Neutrophil (primary cell): ENCODE measurements at regions not wholly inside any gene's neighbourhood (a gene's known extent, or its start where the extent isn't known, plus 50 kb on each side); places are given as distances from the start of the nearest gene placed in this dataset.

ENCODE experiments used
- H3K27ac ChIP-seq: fragments of 200-600 bp; sonication (generic); 2 replicates; pipeline ENCODE4 v1.5.1; 2016; ENCODE audit warnings: mild to moderate bottlenecking, moderate library complexity
- H3K27me3 ChIP-seq: fragments of 200-600 bp; sonication (generic); 2 replicates; pipeline ENCODE4 v1.6.0; 2016; ENCODE audit warnings: mild to moderate bottlenecking
- H3K36me3 ChIP-seq: fragments of 200-600 bp; sonication (generic); 2 replicates; pipeline ENCODE4 v1.5.1; 2017
- H3K4me1 ChIP-seq, 2 experiments: fragments of 200-600 bp in 1 of 2; sonication (generic) in 1 of 2; 1 replicate in 1 of 2; 2 replicates in 1 of 2; pipeline versions ENCODE4 v1.5.1 to v1.6.1; 2013 to 2016; ENCODE audit warnings: low read depth in 1 of 2, low read length in 1 of 2, mild to moderate bottlenecking in 1 of 2, moderate library complexity in 1 of 2; ENCODE audit not compliant: control insufficient read depth in 1 of 2, insufficient read depth in 1 of 2
- H3K4me3 ChIP-seq, 2 experiments: fragments of 200-600 bp in 1 of 2; sonication (generic) in 1 of 2; 1 replicate in 1 of 2; 2 replicates in 1 of 2; pipeline ENCODE4 v1.5.1; 2013 to 2016; ENCODE audit warnings: low read depth in 1 of 2, low read length in 1 of 2, mild to moderate bottlenecking in 1 of 2, moderate library complexity in 1 of 2
- H3K9me3 ChIP-seq: fragments of 200-600 bp; sonication (generic); 2 replicates; pipeline ENCODE4 v1.5.1; 2016
- TF ChIP-seq, protein P1 (sequence below): fragments of 200-600 bp; sonication (generic); IDR thresholded peaks from 2 replicates; pipeline ENCODE4 v1.5.1; 2016; ENCODE audit warnings: antibody characterized with exemption

DNA sequence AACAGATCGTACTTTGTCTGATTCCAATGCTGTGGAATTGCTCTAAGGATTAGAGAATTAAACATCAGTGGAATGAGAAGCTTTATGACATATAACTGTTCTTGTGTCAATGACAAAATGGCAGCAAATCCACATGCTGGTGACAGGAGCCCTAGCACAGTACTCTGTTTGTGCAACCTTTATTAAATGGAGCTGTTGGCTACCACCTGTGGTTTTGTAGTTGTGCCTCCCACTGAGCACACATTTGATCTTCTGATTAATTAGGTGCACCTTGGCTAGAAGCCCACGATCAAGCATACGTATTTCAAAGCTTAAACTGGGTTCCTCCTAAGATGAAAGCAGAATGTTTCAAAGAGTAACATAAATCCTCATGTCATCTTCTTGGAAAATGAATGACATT, 394.0 kb upstream of the IGFBP7 start:
- Histone ChIP-seq H3K27me3 (no peaks in the 10 kb centered on the region), H3K4me1 (no peaks in the 10 kb centered on the region), H3K9me3 (no peaks in the 10 kb centered on the region), H3K4me3 (no peak overlapping the region), H3K27ac (no peak overlapping the region), H3K36me3 (no peaks in the 10 kb centered on the region)
- TF ChIP-seq, protein P1, sequence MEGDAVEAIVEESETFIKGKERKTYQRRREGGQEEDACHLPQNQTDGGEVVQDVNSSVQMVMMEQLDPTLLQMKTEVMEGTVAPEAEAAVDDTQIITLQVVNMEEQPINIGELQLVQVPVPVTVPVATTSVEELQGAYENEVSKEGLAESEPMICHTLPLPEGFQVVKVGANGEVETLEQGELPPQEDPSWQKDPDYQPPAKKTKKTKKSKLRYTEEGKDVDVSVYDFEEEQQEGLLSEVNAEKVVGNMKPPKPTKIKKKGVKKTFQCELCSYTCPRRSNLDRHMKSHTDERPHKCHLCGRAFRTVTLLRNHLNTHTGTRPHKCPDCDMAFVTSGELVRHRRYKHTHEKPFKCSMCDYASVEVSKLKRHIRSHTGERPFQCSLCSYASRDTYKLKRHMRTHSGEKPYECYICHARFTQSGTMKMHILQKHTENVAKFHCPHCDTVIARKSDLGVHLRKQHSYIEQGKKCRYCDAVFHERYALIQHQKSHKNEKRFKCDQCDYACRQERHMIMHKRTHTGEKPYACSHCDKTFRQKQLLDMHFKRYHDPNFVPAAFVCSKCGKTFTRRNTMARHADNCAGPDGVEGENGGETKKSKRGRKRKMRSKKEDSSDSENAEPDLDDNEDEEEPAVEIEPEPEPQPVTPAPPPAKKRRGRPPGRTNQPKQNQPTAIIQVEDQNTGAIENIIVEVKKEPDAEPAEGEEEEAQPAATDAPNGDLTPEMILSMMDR, result no peak

DNA sequence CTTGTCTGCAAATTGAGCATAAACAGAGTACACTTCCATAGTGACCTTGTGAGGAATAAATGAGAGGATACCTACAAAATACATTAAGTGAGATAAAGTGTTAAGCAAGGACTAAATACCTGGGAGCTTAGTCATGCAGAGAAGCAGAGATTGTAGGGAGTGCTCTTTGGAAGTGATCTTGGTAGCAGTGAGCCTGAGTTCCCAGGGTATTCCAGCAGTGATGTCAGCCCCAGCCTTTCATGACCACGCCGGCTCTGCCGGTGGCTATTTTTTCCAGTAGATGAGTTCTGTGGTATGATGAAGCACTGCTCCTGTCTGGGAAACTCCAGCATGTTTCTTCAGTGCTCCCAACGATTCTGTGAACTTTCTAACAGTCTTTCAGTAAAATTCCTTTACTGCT, 391.5 kb upstream of the IGFBP7 start:
- H3K4me1 ChIP-seq, result no peaks in the 10 kb centered on the region
- H3K27me3 ChIP-seq, result no peaks in the 10 kb centered on the region
- TF ChIP-seq, protein P1, result no peak
- no peaks in the 10 kb centered on the region for H3K9me3 ChIP-seq
- no peaks in the 10 kb centered on the region for H3K36me3 ChIP-seq
- no peak overlapping the region for H3K4me3 ChIP-seq
- no peak overlapping the region for H3K27ac ChIP-seq

DNA sequence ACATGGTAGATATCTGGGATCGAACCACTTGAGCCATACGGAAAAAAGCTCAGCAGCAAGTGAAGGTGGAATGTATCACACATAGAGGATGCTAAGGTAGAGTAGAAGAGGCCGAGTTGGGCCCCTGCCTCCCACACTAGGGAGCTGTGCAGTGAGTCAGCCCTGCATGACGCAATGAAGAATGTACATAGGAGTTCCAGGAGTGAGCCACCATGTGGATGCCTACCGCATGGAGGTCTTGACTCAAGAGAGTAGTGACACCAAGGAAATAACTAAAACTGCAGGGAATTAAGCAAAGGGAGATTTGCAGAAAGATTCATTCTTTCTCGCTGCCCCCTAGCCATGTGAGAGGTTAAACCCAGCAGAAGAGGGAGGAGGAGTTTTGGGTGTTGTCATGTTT, 389.6 kb upstream of the IGFBP7 start:
- Histone ChIP-seq H3K9me3 (no peaks in the 10 kb centered on the region), H3K27ac (no peak overlapping the region), H3K4me3 (no peak overlapping the region), H3K27me3 (no peaks in the 10 kb centered on the region), H3K36me3 (no peaks in the 10 kb centered on the region), H3K4me1 (no peaks in the 10 kb centered on the region)
- TF ChIP-seq, protein P1, result no peak

DNA sequence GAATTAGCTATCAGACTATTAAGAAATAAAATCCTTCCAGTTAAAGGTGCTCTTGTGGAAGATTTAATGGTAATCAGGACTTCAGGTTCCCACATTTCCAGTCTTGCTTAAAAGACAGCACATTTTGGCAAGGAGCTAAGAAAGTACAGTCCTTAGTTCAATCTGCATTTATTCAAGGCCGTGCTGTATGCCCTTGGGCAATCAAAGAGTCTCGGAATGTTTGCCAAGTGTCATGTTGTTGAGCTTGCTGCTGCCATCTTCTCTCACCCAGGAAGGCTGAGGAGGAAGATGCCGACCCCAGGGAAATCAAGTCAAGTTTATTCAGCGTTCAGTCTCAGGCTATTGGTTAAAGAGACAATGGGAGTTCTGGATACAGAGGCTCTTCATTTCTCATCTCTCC, 388.1 kb upstream of the IGFBP7 start:
- Histone ChIP-seq H3K36me3 (no peaks in the 10 kb centered on the region), H3K9me3 (no peaks in the 10 kb centered on the region)
- TF ChIP-seq, protein P1, result no peak

DNA sequence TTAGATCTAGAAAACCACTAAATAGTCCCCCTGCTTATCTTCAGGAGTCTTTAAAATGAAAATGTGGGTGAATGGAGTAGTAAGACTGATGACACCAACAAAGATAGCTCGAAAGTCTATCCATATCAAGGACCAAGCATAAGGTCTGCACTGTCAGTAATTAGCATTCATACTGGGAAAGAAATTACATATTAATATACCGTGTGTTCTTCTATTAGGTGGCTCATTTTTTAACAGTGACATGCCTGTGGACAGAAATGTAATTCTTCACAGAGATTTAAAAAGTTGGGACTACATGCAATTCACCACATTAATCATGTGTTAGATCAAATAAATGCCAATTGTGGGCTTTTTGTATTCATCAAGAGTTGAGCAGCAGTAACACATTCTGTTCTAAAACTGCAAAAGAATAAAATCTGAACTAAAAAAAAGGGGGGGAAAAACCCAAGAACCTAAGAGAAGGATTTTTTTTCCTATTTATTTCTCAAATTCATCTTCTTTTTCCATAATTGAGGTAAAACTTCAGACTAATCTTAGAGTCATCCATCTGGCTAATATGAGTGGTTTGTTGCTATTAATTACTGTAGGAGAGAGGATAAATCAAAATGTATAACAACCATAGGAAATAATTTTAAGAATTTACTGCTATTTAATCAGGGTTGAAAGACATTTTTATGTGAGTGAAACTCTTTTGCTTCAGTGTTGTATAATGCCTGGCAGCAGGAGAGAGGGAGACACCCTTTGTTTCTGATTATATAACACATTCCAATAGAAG, 386.7 kb upstream of the IGFBP7 start:
- no peaks in the 10 kb centered on the region for H3K4me1 ChIP-seq
- no peaks in the 10 kb centered on the region for H3K9me3 ChIP-seq
- H3K36me3 ChIP-seq, result no peaks in the 10 kb centered on the region
- TF ChIP-seq, protein P1, result no peak
- H3K4me3 ChIP-seq, result no peak overlapping the region
- no peak overlapping the region for H3K27ac ChIP-seq
- H3K27me3 ChIP-seq, result no peaks in the 10 kb centered on the region

More for the DNA sequence above, 388.1 kb upstream of the IGFBP7 start:
- Histone ChIP-seq H3K4me3 (no peak overlapping the region), H3K27ac (no peak overlapping the region), H3K4me1 (no peaks in the 10 kb centered on the region), H3K27me3 (no peaks in the 10 kb centered on the region)
